ENCODE measurements at regions not wholly inside any gene's neighbourhood (a gene's known extent, or its start where the extent isn't known, plus 50 kb on each side); places are given as distances from the start of the nearest gene placed in this dataset.

- no peak for DNase-seq
Observed at GRCh38 chr1:93013145-93014065, 52.1 kb upstream of the DIPK1A start.

- no peak for DNase-seq
Observed at GRCh38 chr1:93014168-93014567, 52.9 kb upstream of the DIPK1A start.

GRCh38 chr1:93015590-93015989, 54.3 kb upstream of the DIPK1A start:
- no peak for DNase-seq

GRCh38 chr1:93016171-93016570, 54.9 kb upstream of the DIPK1A start:
- DNase-seq = no peak

GRCh38 chr1:93021539-93022134, 57.4 kb upstream of the MTF2 start:
- DNase-seq = peak in 1 of 2 donors; percentile 71

- DNase-seq = no peak
Observed at GRCh38 chr1:93022580-93022979, 56.5 kb upstream of the MTF2 start.

GRCh38 chr1:93023281-93023680, 55.8 kb upstream of the MTF2 start:
- no peak for DNase-seq

- DNase-seq = no peak
Observed at GRCh38 chr1:93025572-93025971, 53.5 kb upstream of the MTF2 start.

GRCh38 chr1:93028542-93028941, 50.5 kb upstream of the MTF2 start:
- no peak for DNase-seq
